NCI-H2227 treated with DMSO at 0.1 percent for 48 hours (cell line): ENCODE measurements at regions not wholly inside any gene's neighbourhood (a gene's known extent, or its start where the extent isn't known, plus 50 kb on each side); places are given as distances from the start of the nearest gene placed in this dataset.

ENCODE experiments used
- DNase-seq: peaks from one replicate; lab custom pipeline; 2025; lab: John Stamatoyannopoulos, UW

- peak; percentile 99 for DNase-seq
Observed at GRCh38 chr6:26216359-26216885, 129.2 kb downstream of the HFE start.

- no peak for DNase-seq
Observed at GRCh38 chr6:26216886-26217713, 129.9 kb downstream of the HFE start.

GRCh38 chr6:26217714-26218075, 130.5 kb downstream of the HFE start:
- DNase-seq = no peak

- no peak for DNase-seq
Observed at GRCh38 chr6:26218824-26219223, 131.6 kb downstream of the HFE start.

- DNase-seq = no peak
Observed at GRCh38 chr6:26220145-26220970, 133.1 kb downstream of the HFE start.

GRCh38 chr6:26221186-26221585, 134.0 kb downstream of the HFE start:
- no peak for DNase-seq

- DNase-seq = no peak
Observed at GRCh38 chr6:26222571-26222970, 135.3 kb downstream of the HFE start.

GRCh38 chr6:26223228-26223627, 136.0 kb downstream of the HFE start:
- DNase-seq = no peak

- DNase-seq = peak; percentile 98
Observed at GRCh38 chr6:26223650-26224546, 136.7 kb downstream of the HFE start.

GRCh38 chr6:26224547-26224912, 137.3 kb downstream of the HFE start:
- no peak for DNase-seq

- peak; percentile 83 for DNase-seq
Observed at GRCh38 chr6:26224940-26225847, 138.0 kb downstream of the HFE start.

- no peak for DNase-seq
Observed at GRCh38 chr6:26225848-26226578, 138.8 kb downstream of the HFE start.

GRCh38 chr6:26226579-26226967, 138.4 kb upstream of the BTN3A2 start:
- no peak for DNase-seq

GRCh38 chr6:26230351-26230750, 134.6 kb upstream of the BTN3A2 start:
- DNase-seq = no peak

- no peak for DNase-seq
Observed at GRCh38 chr6:26231006-26231587, 133.9 kb upstream of the BTN3A2 start.

GRCh38 chr6:26232306-26232939, 132.6 kb upstream of the BTN3A2 start:
- DNase-seq = no peak

- DNase-seq = peak; percentile 91
Observed at GRCh38 chr6:26232940-26233648, 131.9 kb upstream of the BTN3A2 start.

GRCh38 chr6:26233649-26234420, 131.2 kb upstream of the BTN3A2 start:
- peak; percentile 72 for DNase-seq
